GM19328 (cell line): ENCODE measurements at regions not wholly inside any gene's neighbourhood (a gene's known extent, or its start where the extent isn't known, plus 50 kb on each side); places are given as distances from the start of the nearest gene placed in this dataset.

Source experiments
- ATAC-seq: cut with Tn5 transposase; IDR thresholded peaks from one replicate; pipeline ENCODE4 v1.9.1; 2021; ENCODE audit warnings: mild to moderate bottlenecking, moderate library complexity; ENCODE audit not compliant: unreplicated experiment

- ATAC-seq: no peak
These were observed 100.0 kb upstream of the STX18 start for GRCh38 chr4:4641661-4642495.

GRCh38 chr4:4641254-4641653, 99.4 kb upstream of the STX18 start:
- no peak for ATAC-seq

GRCh38 chr4:4640692-4641091, 98.8 kb upstream of the STX18 start:
- no peak for ATAC-seq

- ATAC-seq: no peak
These were observed 97.5 kb upstream of the STX18 start for GRCh38 chr4:4639370-4639769.

- ATAC-seq: no peak
These were observed 95.9 kb upstream of the STX18 start for GRCh38 chr4:4637710-4638109.

GRCh38 chr4:4633431-4633830, 91.6 kb upstream of the STX18 start:
- ATAC-seq: no peak

- ATAC-seq: peak; percentile 74
These were observed 89.3 kb upstream of the STX18 start for GRCh38 chr4:4631150-4631549.

- no peak for ATAC-seq
These were observed 86.1 kb upstream of the STX18 start for GRCh38 chr4:4627906-4628305.

- no peak for ATAC-seq
These were observed 85.3 kb upstream of the STX18 start for GRCh38 chr4:4627111-4627510.

GRCh38 chr4:4625488-4625887, 83.6 kb upstream of the STX18 start:
- ATAC-seq: no peak

- ATAC-seq: no peak
These were observed 82.5 kb upstream of the STX18 start for GRCh38 chr4:4624276-4624897.

GRCh38 chr4:4619821-4620220, 78.0 kb upstream of the STX18 start:
- no peak for ATAC-seq

GRCh38 chr4:4618847-4619246, 77.0 kb upstream of the STX18 start:
- ATAC-seq: no peak

- no peak for ATAC-seq
These were observed 73.3 kb upstream of the STX18 start for GRCh38 chr4:4614925-4615678.

- ATAC-seq: no peak
These were observed 71.9 kb upstream of the STX18 start for GRCh38 chr4:4613641-4614286.

- ATAC-seq: no peak
These were observed 71.2 kb upstream of the STX18 start for GRCh38 chr4:4613126-4613465.

- no peak for ATAC-seq
These were observed 68.8 kb upstream of the STX18 start for GRCh38 chr4:4610672-4611071.

GRCh38 chr4:4609622-4610334, 67.9 kb upstream of the STX18 start:
- no peak for ATAC-seq

- no peak for ATAC-seq
These were observed 66.3 kb upstream of the STX18 start for GRCh38 chr4:4608214-4608537.

GRCh38 chr4:4607336-4608213, 65.7 kb upstream of the STX18 start:
- no peak for ATAC-seq
